ENCODE measurements at regions not wholly inside any gene's neighbourhood (a gene's known extent, or its start where the extent isn't known, plus 50 kb on each side); places are given as distances from the start of the nearest gene placed in this dataset.

DNA sequence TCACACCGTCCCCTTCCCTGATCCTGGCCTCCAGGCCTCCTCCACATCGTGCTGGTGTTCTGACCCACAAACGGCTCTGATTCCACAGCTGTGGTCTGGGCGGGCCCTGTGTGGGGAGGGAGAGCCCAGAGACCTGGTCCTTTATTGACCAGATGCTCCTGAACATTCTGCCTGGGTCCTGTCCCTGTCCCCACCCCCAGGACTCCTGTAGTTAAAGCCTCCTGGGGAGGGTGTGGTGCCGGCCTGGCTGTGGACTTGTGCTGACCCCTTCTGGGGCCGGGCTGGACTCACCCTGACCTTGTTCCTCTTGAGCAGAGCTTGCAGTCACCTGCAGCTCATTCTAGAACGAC is 128.7 kb downstream of the CTTN start:
- no peak for DNase-seq (ENCODE audit: extremely low spot score)
- CTCF ChIA-PET = no interaction called here
- POLR2A ChIA-PET = no interaction called here
- TF ChIP-seq ZNF384 (IDR thresholded peaks at IDR 0.05) = no peak
- TF ChIP-seq SP1 (IDR thresholded peaks at IDR 0.05) = no peak
- TF ChIP-seq SUZ12 (IDR thresholded peaks at IDR 0.05) = no peak

DNA sequence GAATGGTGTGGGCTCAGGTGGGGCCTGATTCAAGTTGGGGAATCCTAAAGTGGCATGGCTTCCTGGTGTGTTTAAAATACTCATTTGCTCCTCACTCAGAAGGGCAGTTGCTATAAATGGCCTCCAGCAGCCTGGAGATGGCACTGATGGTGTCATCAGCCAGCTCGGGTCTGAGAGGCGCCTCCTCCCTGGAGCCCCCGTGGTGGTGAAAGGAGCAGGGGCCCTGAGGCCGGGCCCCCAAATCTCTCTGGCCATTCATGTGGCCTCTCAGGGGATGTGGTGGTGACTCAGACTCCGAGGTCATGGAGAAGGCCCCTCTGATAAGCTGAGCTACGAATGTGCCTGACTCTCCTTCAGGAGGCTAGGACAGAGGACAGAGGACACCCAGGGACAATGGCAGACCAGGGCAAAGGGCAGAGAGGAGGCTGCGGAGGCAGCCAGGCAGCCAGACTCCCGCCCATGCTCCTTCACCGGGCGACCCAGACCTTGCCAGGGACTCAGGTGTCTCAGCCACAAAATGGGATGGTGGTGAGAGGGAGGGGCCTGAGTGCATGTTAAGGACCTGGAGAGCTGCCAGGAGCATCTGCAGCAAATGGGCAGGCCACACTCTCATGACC is 129.2 kb downstream of the CTTN start:
- ChIA-PET CTCF (no interaction called here), POLR2A (no interaction called here)
- no peak for DNase-seq (ENCODE audit: extremely low spot score)

DNA sequence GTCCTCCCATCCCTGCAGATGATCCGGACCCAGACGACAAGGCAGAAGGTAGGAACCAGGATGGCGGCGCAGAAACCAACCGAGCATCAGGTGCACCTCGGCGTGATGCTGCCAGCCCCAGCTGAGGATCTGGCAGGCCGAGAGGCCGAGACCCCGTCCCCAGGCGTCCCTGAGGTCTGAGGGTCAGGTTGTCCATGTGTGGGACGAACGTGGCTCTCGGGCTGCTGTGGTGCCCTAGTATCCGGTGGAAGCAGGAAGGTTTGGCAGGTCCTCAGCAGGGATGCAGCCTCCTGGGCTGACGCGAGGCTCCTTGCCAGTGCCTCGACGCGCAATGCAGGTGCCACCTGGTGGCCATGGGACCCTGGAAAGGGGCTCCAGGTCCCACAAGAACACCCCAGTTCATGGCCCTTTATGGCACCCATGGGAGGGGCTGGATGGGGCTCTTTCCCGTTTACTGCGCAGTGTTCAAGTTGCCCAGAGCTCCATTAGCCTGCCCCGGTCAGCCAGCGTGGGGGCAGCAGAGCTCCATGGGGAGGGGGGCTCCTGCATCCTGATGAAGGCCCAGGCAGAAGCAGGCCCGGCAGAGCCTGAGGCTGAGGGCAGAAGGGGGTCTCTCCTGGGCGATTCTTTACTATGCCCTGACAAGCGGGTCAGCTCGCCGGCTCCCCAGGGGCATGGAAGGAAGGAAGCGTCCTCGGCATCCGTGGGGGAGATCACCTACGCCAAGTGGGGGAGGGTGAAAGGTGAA is 129.9 kb downstream of the CTTN start:
- CTCF ChIA-PET = no interaction called here

More for the DNA sequence above, 129.2 kb downstream of the CTTN start:
- TF ChIP-seq SP1 (IDR thresholded peaks at IDR 0.05) (no peak), L3MBTL2 (conservative IDR thresholded peaks at IDR 0.05) (no peak), CTBP1 (IDR thresholded peaks at IDR 0.05; ENCODE audit: borderline replicate concordance) (no peak), LEF1 (IDR thresholded peaks at IDR 0.05; ENCODE audit: borderline replicate concordance) (no peak), FOXK2 (IDR thresholded peaks at IDR 0.05) (no peak), ELF4 (IDR thresholded peaks at IDR 0.05) (no peak), FOXA1 (IDR thresholded peaks at IDR 0.05) (no peak), BHLHE40 (IDR thresholded peaks at IDR 0.05; ENCODE audit: borderline replicate concordance) (no peak), FOXM1 (IDR thresholded peaks at IDR 0.05; ENCODE audit: borderline replicate concordance) (no peak), TARDBP (IDR thresholded peaks at IDR 0.05) (no peak), SUZ12 (IDR thresholded peaks at IDR 0.05) (no peak), ZNF384 (IDR thresholded peaks at IDR 0.05) (no peak), NFRKB (IDR thresholded peaks at IDR 0.05) (no peak), ARNT (IDR thresholded peaks at IDR 0.05) (no peak), HDGF (IDR thresholded peaks at IDR 0.05; ENCODE audit: borderline replicate concordance) (no peak)
- TF ChIP-seq, protein P1, sequence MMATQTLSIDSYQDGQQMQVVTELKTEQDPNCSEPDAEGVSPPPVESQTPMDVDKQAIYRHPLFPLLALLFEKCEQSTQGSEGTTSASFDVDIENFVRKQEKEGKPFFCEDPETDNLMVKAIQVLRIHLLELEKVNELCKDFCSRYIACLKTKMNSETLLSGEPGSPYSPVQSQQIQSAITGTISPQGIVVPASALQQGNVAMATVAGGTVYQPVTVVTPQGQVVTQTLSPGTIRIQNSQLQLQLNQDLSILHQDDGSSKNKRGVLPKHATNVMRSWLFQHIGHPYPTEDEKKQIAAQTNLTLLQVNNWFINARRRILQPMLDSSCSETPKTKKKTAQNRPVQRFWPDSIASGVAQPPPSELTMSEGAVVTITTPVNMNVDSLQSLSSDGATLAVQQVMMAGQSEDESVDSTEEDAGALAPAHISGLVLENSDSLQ (IDR thresholded peaks at IDR 0.05) = no peak

DNA sequence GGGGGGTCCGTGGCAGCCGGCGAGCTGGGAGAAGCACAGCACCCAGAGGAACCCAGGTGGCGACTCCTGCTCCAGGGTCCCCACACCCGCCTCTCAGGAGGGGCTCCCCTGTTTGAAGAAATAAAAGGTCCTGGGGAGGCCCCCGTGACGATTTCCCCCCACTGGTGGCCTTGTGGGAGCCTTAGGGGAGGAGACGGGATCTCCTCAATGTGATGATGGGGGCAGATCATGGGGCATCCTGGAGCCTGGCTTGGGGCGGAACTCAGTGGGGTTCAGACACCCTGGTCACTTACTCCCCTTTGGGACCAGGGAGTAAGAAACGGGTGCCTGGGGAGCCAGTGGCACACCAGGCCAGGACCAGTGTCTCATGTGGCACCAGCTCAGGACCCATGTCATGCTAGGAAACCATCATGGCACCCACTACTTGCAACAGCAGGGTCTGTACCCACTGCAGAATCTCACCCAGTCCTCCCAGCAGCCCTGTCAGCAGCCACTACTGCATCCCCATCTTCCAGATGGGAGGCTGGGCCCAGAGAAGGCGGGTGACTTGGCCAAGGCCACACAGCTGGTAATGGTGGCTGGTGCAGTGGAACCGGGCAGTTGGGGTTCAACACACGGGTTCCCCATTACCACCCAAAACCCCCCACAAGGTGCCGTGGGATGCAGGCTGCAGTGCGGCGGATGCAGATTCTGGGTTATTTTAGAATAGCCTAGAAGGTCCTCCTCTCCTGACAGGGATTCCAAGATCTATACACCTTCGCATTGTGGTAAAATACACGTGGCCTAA is 130.7 kb downstream of the CTTN start:
- DNase-seq (ENCODE audit: extremely low spot score) = no peak
- POLR2A ChIA-PET = no interaction called here
- CTCF ChIA-PET = no interaction called here
- TF ChIP-seq FOXA1 (IDR thresholded peaks at IDR 0.05) (no peak), BHLHE40 (IDR thresholded peaks at IDR 0.05; ENCODE audit: borderline replicate concordance) (no peak), FOXM1 (IDR thresholded peaks at IDR 0.05; ENCODE audit: borderline replicate concordance) (no peak), ELF4 (IDR thresholded peaks at IDR 0.05) (no peak), LEF1 (IDR thresholded peaks at IDR 0.05; ENCODE audit: borderline replicate concordance) (no peak), HDGF (IDR thresholded peaks at IDR 0.05; ENCODE audit: borderline replicate concordance) (no peak), CTBP1 (IDR thresholded peaks at IDR 0.05; ENCODE audit: borderline replicate concordance) (no peak), ZNF384 (IDR thresholded peaks at IDR 0.05) (no peak), NFRKB (IDR thresholded peaks at IDR 0.05) (no peak), ARNT (IDR thresholded peaks at IDR 0.05) (no peak), SUZ12 (IDR thresholded peaks at IDR 0.05) (no peak)

More for the DNA sequence above, 129.9 kb downstream of the CTTN start:
- TF ChIP-seq LEF1 (IDR thresholded peaks at IDR 0.05; ENCODE audit: borderline replicate concordance) (no peak), HDGF (IDR thresholded peaks at IDR 0.05; ENCODE audit: borderline replicate concordance) (no peak), L3MBTL2 (conservative IDR thresholded peaks at IDR 0.05) (no peak), ARNT (IDR thresholded peaks at IDR 0.05) (no peak), FOXK2 (IDR thresholded peaks at IDR 0.05) (no peak)
- TF ChIP-seq, protein P1 (IDR thresholded peaks at IDR 0.05) = no peak
- no peak for DNase-seq (ENCODE audit: extremely low spot score)
- POLR2A ChIA-PET = no interaction called here

DNA sequence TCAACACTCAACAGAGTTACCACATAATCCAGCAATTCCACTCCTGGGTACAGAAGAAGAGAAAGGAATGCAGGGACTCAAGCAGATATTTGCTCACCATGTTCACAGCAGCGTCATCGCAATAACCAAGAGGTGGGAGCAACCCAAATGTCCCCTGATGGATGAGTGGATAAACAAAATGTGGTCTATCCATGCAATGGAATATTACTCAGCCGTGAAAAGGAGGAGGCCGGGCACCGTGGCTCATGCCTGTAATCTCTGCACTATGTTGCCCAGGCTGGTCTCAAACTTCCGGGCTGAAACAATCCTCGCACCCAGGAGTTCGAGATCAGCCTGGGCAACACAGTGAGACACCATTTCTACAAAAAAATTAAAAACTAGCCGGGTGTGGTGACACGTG is 131.7 kb downstream of the CTTN start:
- no peak for DNase-seq (ENCODE audit: extremely low spot score)
- ChIA-PET POLR2A (no interaction called here), CTCF (no interaction called here)
- no peak for TF ChIP-seq ELF4 (IDR thresholded peaks at IDR 0.05)
- TF ChIP-seq L3MBTL2 (conservative IDR thresholded peaks at IDR 0.05) = no peak
- no peak for TF ChIP-seq CTBP1 (IDR thresholded peaks at IDR 0.05; ENCODE audit: borderline replicate concordance)
- no peak for TF ChIP-seq HDGF (IDR thresholded peaks at IDR 0.05; ENCODE audit: borderline replicate concordance)
- no peak for TF ChIP-seq FOXK2 (IDR thresholded peaks at IDR 0.05)
- TF ChIP-seq ZNF384 (IDR thresholded peaks at IDR 0.05) = no peak
- TF ChIP-seq LEF1 (IDR thresholded peaks at IDR 0.05; ENCODE audit: borderline replicate concordance) = no peak
- TF ChIP-seq FOXA1 (IDR thresholded peaks at IDR 0.05) = no peak

DNA sequence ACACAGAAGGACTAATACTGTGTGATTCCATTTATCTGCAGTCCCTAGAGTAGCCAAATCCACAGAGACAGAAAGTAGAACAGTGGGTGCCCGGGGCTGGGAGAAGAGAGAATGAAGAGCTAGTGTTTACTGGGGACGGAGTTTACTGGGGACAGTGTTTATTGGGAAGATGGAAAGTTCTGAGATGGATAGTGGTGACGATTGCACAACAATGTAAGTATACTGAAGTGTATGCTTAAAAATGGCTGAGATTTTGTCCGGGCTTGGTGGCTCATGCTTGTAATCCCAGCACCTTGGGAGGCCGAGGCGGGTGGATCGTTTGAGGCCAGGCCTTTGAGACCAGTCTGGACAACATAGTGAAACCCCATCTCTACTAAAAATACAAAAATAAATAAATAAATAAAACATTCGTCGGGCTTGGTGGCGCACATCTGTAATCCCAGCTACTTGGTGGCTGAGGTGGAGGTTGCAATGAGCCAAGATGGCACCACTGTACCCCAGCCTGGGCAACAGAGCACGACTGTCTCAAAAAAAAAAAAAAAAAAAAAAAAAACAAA is 132.4 kb downstream of the CTTN start:
- POLR2A ChIA-PET = no interaction called here
- TF ChIP-seq, protein P1 (IDR thresholded peaks at IDR 0.05) = no peak
- TF ChIP-seq TARDBP (IDR thresholded peaks at IDR 0.05) = no peak
- TF ChIP-seq NFRKB (IDR thresholded peaks at IDR 0.05) = no peak
- no peak for TF ChIP-seq L3MBTL2 (conservative IDR thresholded peaks at IDR 0.05)
- TF ChIP-seq FOXA1 (IDR thresholded peaks at IDR 0.05) = no peak
- no peak for TF ChIP-seq ARNT (IDR thresholded peaks at IDR 0.05)
- no peak for TF ChIP-seq ZNF384 (IDR thresholded peaks at IDR 0.05)
- no peak for TF ChIP-seq LEF1 (IDR thresholded peaks at IDR 0.05; ENCODE audit: borderline replicate concordance)
- TF ChIP-seq FOXM1 (IDR thresholded peaks at IDR 0.05; ENCODE audit: borderline replicate concordance) = no peak
- CTCF ChIA-PET = no interaction called here
- DNase-seq (ENCODE audit: extremely low spot score) = no peak

Measured in HEK293T (cell line).